ENCODE measurements at regions not wholly inside any gene's neighbourhood (a gene's known extent, or its start where the extent isn't known, plus 50 kb on each side); places are given as distances from the start of the nearest gene placed in this dataset.

GRCh38 chr4:100109921-100110320 is 80.3 kb downstream of the DDIT4L start:
- TF ChIP-seq CTCF (IDR thresholded peaks at IDR 0.05) (no peak), POLR2A (IDR thresholded peaks at IDR 0.05) (no peak)
- 56 to 64% methylated on average over 2 of the region's 2 CpGs for WGBS, 2 donors
- intact Hi-C loops (cut with DNase I), result no loop called here
- H3K9me3 ChIP-seq, result no peaks in the 10 kb centered on the region
- H3K4me1 ChIP-seq, result no peaks in the 10 kb centered on the region
- no peak overlapping the region for H3K4me3 ChIP-seq
- H3K36me3 ChIP-seq (replicated peaks in 1 of 2; ENCODE audit: insufficient read depth in 1 of 2, low read depth in 2 of 2), result no peaks in the 10 kb centered on the region
- H3K27ac ChIP-seq, result no peak overlapping the region
- ATAC-seq (no peak), DNase-seq (no peak)
- H3K27me3 ChIP-seq, result no peaks in the 10 kb centered on the region

DNA sequence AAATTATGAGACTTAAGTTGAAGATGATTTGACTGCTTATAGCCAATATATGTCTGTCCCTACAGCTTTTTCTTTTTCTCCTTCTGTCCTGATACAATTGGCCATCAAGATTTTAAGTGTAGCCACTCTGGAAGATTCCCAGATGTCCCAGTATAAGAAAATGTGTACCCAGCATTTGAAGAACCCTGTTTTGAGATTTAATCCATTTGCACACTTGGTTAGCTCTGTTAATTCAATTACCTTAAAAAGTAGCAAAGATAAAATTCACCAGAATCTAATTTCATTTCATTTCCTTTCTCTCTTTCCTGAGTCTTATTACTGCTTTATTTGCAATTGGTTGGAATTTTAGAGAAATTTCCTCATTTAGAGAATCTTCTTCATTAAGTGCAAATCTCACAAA is 81.4 kb downstream of the DDIT4L start:
- TF ChIP-seq CTCF (IDR thresholded peaks at IDR 0.05), result no peak
- no peak for TF ChIP-seq POLR2A (IDR thresholded peaks at IDR 0.05)
- ATAC-seq, result no peak
- Histone ChIP-seq H3K4me1 (no peaks in the 10 kb centered on the region), H3K4me3 (no peak overlapping the region), H3K36me3 (replicated peaks in 1 of 2; ENCODE audit: insufficient read depth in 1 of 2, low read depth in 2 of 2) (no peaks in the 10 kb centered on the region), H3K9me3 (no peaks in the 10 kb centered on the region), H3K27me3 (no peaks in the 10 kb centered on the region), H3K27ac (no peak overlapping the region)
- no peak for DNase-seq
- intact Hi-C loops (cut with DNase I), result no loop called here

GRCh38 chr4:100106982-100107381 is 83.3 kb downstream of the DDIT4L start:
- no peaks in the 10 kb centered on the region for H3K9me3 ChIP-seq
- intact Hi-C loops (cut with DNase I), result no loop called here
- no peak overlapping the region for H3K27ac ChIP-seq
- TF ChIP-seq CTCF (IDR thresholded peaks at IDR 0.05) (no peak), POLR2A (IDR thresholded peaks at IDR 0.05) (no peak)
- H3K27me3 ChIP-seq, result no peaks in the 10 kb centered on the region
- no peak for ATAC-seq
- no peaks in the 10 kb centered on the region for H3K36me3 ChIP-seq (replicated peaks in 1 of 2; ENCODE audit: insufficient read depth in 1 of 2, low read depth in 2 of 2)
- no peak overlapping the region for H3K4me3 ChIP-seq
- no peaks in the 10 kb centered on the region for H3K4me1 ChIP-seq
- no peak for DNase-seq
- 36 to 54% methylated on average over 1 of the region's 1 CpG for WGBS, 2 donors

GRCh38 chr4:100103671-100104070 is 86.6 kb downstream of the DDIT4L start:
- no peak for TF ChIP-seq POLR2A (IDR thresholded peaks at IDR 0.05)
- TF ChIP-seq CTCF (IDR thresholded peaks at IDR 0.05), result no peak
- H3K36me3 ChIP-seq (replicated peaks in 1 of 2; ENCODE audit: insufficient read depth in 1 of 2, low read depth in 2 of 2), result no peaks in the 10 kb centered on the region
- H3K9me3 ChIP-seq, result no peaks in the 10 kb centered on the region
- peaks cover 11% of the 10 kb centered on the region for H3K4me1 ChIP-seq
- H3K27ac ChIP-seq, result no peak overlapping the region
- WGBS, 2 donors, result 45 to 69% methylated on average over 1 of the region's 1 CpG
- H3K4me3 ChIP-seq, result no peak overlapping the region
- DNase-seq (no peak), ATAC-seq (no peak)
- no peaks in the 10 kb centered on the region for H3K27me3 ChIP-seq
- intact Hi-C loops (cut with DNase I), result no loop called here

GRCh38 chr4:100100985-100101384 is 89.3 kb downstream of the DDIT4L start:
- H3K27ac ChIP-seq, result no peak overlapping the region
- H3K4me1 ChIP-seq, result peaks cover 11% of the 10 kb centered on the region
- WGBS, 2 donors, result 56 to 78% methylated on average over 3 of the region's 3 CpGs
- H3K36me3 ChIP-seq (replicated peaks in 1 of 2; ENCODE audit: insufficient read depth in 1 of 2, low read depth in 2 of 2), result no peaks in the 10 kb centered on the region
- H3K27me3 ChIP-seq, result no peaks in the 10 kb centered on the region
- H3K9me3 ChIP-seq, result no peaks in the 10 kb centered on the region
- DNase-seq, result no peak
- H3K4me3 ChIP-seq, result no peak overlapping the region
- no peak for ATAC-seq
- TF ChIP-seq CTCF (IDR thresholded peaks at IDR 0.05) (no peak), POLR2A (IDR thresholded peaks at IDR 0.05) (no peak)
- intact Hi-C loops (cut with DNase I), result no loop called here

Measured in body of pancreas (tissue), 4 donors.